ENCODE measurements at regions not wholly inside any gene's neighbourhood (a gene's known extent, or its start where the extent isn't known, plus 50 kb on each side); places are given as distances from the start of the nearest gene placed in this dataset.
"Not testable (repeated sequence)": the region's sequence is repeated elsewhere in the genome, so short reads cannot be mapped to it uniquely, and the experiment has no call there.

GRCh38 chr5:124614105-124614504, 132.3 kb downstream of the ZNF608 start:
- TF ChIP-seq, protein P1, sequence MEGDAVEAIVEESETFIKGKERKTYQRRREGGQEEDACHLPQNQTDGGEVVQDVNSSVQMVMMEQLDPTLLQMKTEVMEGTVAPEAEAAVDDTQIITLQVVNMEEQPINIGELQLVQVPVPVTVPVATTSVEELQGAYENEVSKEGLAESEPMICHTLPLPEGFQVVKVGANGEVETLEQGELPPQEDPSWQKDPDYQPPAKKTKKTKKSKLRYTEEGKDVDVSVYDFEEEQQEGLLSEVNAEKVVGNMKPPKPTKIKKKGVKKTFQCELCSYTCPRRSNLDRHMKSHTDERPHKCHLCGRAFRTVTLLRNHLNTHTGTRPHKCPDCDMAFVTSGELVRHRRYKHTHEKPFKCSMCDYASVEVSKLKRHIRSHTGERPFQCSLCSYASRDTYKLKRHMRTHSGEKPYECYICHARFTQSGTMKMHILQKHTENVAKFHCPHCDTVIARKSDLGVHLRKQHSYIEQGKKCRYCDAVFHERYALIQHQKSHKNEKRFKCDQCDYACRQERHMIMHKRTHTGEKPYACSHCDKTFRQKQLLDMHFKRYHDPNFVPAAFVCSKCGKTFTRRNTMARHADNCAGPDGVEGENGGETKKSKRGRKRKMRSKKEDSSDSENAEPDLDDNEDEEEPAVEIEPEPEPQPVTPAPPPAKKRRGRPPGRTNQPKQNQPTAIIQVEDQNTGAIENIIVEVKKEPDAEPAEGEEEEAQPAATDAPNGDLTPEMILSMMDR (IDR thresholded peaks at IDR 0.05; ENCODE audit: extremely low read depth, insufficient read depth, missing control alignments), result no peak
- in situ Hi-C loops (cut with MboI; ENCODE audit: low pct_unique_long_range_greater_than_20kb, low sequenced_read_pairs, unreplicated experiment), result no loop called here
- DNase-seq (ENCODE audit: low spot score), result no peak

DNA sequence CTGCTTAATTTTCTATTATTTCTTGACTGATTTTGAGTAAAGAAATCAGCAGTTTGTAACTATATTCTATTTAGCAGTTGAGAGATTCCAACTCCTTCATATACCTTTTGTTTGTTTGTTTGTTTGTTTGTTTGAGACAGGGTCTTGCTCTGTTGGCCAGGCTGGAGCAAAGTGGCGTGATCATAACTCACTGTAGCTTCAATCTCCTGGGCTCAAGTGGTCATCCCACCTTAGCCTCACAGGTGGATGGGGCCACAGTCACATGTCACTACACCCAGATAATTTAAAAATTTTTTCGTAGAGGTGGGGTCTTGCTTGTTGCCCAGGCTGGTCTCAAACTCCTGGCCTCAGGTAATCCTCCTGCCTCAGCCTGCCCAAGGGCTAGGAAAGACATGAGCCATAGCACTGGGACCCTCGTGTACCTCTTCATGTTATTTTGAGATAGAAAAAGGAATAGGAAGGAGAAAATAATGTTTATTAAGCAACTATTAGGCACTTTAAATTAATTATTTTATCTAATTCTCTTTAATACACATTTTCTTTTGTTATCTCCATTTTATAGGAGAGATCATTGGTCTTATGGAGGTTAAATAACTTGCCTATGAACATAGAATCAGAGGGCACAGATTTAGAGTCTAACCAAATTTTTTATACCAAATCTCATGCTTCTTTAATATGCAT, 133.0 kb downstream of the ZNF608 start:
- in situ Hi-C loops (cut with MboI; ENCODE audit: low pct_unique_long_range_greater_than_20kb, low sequenced_read_pairs, unreplicated experiment), result no loop called here
- no peak for DNase-seq (ENCODE audit: low spot score)
- TF ChIP-seq, protein P1 (IDR thresholded peaks at IDR 0.05; ENCODE audit: extremely low read depth, insufficient read depth, missing control alignments), result no peak

- TF ChIP-seq, protein P1 (IDR thresholded peaks at IDR 0.05; ENCODE audit: extremely low read depth, insufficient read depth, missing control alignments), result no peak
- in situ Hi-C loops (cut with MboI; ENCODE audit: low pct_unique_long_range_greater_than_20kb, low sequenced_read_pairs, unreplicated experiment), result no loop called here
- no peak for DNase-seq (ENCODE audit: low spot score)
Observed at GRCh38 chr5:124612023-124612422, 134.4 kb downstream of the ZNF608 start.

DNA sequence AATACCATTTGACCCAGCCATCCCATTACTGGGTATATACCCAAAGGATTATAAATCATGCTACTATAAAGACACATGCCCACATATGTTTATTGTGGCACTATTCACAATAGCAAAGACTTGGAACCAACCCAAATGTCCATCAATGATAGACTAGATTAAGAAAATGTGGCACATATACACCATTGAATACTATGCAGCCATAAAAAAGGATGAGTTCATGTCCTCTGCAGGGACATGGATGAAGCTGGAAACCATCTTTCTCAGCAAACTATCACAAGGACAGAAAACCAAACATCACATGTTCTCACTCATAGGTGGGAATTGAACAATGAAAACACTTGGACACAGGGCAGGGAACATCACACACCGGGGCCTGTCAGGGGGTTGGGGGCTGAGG, 135.2 kb downstream of the ZNF608 start:
- in situ Hi-C loops (cut with MboI; ENCODE audit: low pct_unique_long_range_greater_than_20kb, low sequenced_read_pairs, unreplicated experiment); DNase-seq (ENCODE audit: low spot score): not testable (repeated sequence)

DNA sequence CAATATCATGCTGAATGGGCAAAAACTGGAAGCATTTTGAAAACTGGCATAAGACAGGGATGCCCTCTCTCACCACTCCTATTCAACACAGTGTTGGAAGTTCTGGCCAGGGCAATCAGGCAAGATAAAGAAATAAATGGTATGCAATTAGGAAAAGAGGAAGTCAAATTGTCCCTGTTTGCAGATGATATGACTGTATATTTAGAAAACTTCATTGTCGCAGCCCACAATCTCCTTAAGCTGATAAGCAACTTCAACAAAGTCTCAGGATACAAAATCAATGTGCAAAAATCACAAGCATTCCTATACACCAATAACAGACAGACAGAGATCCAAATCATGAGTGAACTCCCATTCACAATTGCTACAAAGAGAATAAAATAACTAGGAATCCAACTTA, 136.8 kb downstream of the ZNF608 start:
- in situ Hi-C loops (cut with MboI; ENCODE audit: low pct_unique_long_range_greater_than_20kb, low sequenced_read_pairs, unreplicated experiment); DNase-seq (ENCODE audit: low spot score): not testable (repeated sequence)

DNA sequence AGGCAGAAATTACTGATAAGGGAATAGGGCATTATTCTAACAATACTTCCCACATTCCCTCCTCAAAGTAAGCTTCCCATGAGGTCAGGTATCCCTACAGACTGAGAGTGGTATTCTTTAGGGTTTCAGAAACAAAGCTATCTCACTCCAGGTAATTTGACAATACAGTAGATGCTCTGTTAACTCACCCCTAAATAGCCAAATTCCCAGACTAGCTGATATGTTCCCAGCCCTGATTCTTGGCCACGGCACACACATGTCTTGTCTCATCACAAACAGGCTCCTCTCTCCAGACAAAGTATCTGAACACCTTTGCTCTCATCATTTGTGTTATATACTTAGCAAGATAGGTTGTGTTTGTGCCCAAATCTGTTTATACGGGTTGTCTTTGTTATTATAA, 139.9 kb downstream of the ZNF608 start:
- TF ChIP-seq, protein P1 (IDR thresholded peaks at IDR 0.05; ENCODE audit: extremely low read depth, insufficient read depth, missing control alignments), result no peak
- in situ Hi-C loops (cut with MboI; ENCODE audit: low pct_unique_long_range_greater_than_20kb, low sequenced_read_pairs, unreplicated experiment), result no loop called here
- DNase-seq (ENCODE audit: low spot score), result no peak

DNA sequence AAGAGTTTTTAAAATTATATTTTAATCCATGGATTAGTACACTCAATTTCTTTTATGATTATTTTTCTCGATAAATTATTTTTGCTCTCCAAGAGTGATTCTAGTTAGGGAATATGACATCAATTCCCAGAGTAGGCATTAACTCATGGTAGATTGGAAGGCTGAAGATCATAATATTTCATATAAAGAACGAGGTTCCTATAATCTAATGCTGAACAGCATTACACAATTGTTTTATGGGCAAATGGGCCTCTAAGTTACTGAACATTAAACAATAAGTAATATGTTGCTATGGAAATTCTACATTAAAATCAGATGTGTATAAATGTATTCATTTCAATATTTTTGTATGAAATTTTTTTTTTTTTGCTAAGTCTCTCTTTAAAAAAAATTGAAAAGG, 140.3 kb downstream of the ZNF608 start:
- in situ Hi-C loops (cut with MboI; ENCODE audit: low pct_unique_long_range_greater_than_20kb, low sequenced_read_pairs, unreplicated experiment), result no loop called here
- DNase-seq (ENCODE audit: low spot score), result no peak
- TF ChIP-seq, protein P1 (IDR thresholded peaks at IDR 0.05; ENCODE audit: extremely low read depth, insufficient read depth, missing control alignments), result no peak

DNA sequence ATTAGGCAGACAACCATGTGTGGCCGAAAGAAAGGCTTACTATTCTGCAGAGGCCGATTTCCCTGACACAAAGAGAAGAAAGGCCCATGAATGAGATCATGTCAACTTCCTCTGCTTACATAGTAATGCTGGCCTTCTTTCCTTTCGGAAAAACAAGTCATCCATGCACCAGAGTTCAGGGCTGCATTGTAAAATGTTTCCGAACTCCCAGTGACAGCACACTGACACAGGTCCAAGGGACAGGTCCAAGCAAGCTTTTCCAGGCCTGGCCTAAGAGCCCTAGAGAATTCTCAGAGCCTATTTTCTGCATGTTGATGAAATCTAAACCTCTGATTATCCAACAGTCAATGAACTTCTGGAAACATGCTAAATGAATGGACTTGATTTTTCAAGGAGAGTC, 140.9 kb downstream of the ZNF608 start:
- in situ Hi-C loops (cut with MboI; ENCODE audit: low pct_unique_long_range_greater_than_20kb, low sequenced_read_pairs, unreplicated experiment), result no loop called here
- DNase-seq (ENCODE audit: low spot score), result no peak
- TF ChIP-seq, protein P1 (IDR thresholded peaks at IDR 0.05; ENCODE audit: extremely low read depth, insufficient read depth, missing control alignments), result no peak
